NCI-H2227 treated with DMSO at 0.1 percent for 48 hours (cell line): ENCODE measurements at regions not wholly inside any gene's neighbourhood (a gene's known extent, or its start where the extent isn't known, plus 50 kb on each side); places are given as distances from the start of the nearest gene placed in this dataset.

Experiments used
- DNase-seq: peaks from one replicate; lab custom pipeline; 2025; lab: John Stamatoyannopoulos, UW

- DNase-seq, result no peak
These were observed 420.0 kb downstream of the GADD45G start for GRCh38 chr9:90024823-90025222.

- no peak for DNase-seq
These were observed 421.0 kb downstream of the GADD45G start for GRCh38 chr9:90025816-90026215.

GRCh38 chr9:90027296-90027790 lies 422.5 kb downstream of the GADD45G start:
- DNase-seq, result no peak

- no peak for DNase-seq
These were observed 424.6 kb downstream of the GADD45G start for GRCh38 chr9:90029386-90029785.

GRCh38 chr9:90029996-90030395 lies 425.2 kb downstream of the GADD45G start:
- no peak for DNase-seq

GRCh38 chr9:90032296-90033027 lies 427.6 kb downstream of the GADD45G start:
- DNase-seq, result peak; percentile 3

- DNase-seq, result no peak
These were observed 428.3 kb downstream of the GADD45G start for GRCh38 chr9:90033028-90033650.

GRCh38 chr9:90034071-90034470 lies 429.3 kb downstream of the GADD45G start:
- no peak for DNase-seq

GRCh38 chr9:90035471-90035870 lies 430.7 kb downstream of the GADD45G start:
- no peak for DNase-seq

- no peak for DNase-seq
These were observed 432.5 kb downstream of the GADD45G start for GRCh38 chr9:90037146-90037797.

- no peak for DNase-seq
These were observed 434.0 kb downstream of the GADD45G start for GRCh38 chr9:90038763-90039162.

- no peak for DNase-seq
These were observed 439.5 kb downstream of the GADD45G start for GRCh38 chr9:90044263-90044662.

- no peak for DNase-seq
These were observed 439.9 kb downstream of the GADD45G start for GRCh38 chr9:90044710-90045151.

- DNase-seq, result no peak
These were observed 441.6 kb downstream of the GADD45G start for GRCh38 chr9:90046317-90046861.

GRCh38 chr9:90047828-90048227 lies 443.0 kb downstream of the GADD45G start:
- no peak for DNase-seq

GRCh38 chr9:90052366-90052765 lies 447.6 kb downstream of the GADD45G start:
- DNase-seq, result no peak

- DNase-seq, result no peak
These were observed 448.2 kb downstream of the GADD45G start for GRCh38 chr9:90053027-90053426.

- DNase-seq, result no peak
These were observed 450.0 kb downstream of the GADD45G start for GRCh38 chr9:90054810-90055209.

GRCh38 chr9:90055226-90055625 lies 450.4 kb downstream of the GADD45G start:
- no peak for DNase-seq

GRCh38 chr9:90057361-90057760 lies 452.5 kb downstream of the GADD45G start:
- DNase-seq, result no peak

GRCh38 chr9:90058182-90058763 lies 453.5 kb downstream of the GADD45G start:
- no peak for DNase-seq

- DNase-seq, result no peak
These were observed 454.6 kb downstream of the GADD45G start for GRCh38 chr9:90059436-90059835.
